ENCODE measurements at regions not wholly inside any gene's neighbourhood (a gene's known extent, or its start where the extent isn't known, plus 50 kb on each side); places are given as distances from the start of the nearest gene placed in this dataset.
"Not testable (repeated sequence)": the region's sequence is repeated elsewhere in the genome, so short reads cannot be mapped to it uniquely, and the experiment has no call there.

- Mint-ChIP-seq H3K36me3 (ENCODE audit: low read depth) (no peaks in the 10 kb centered on the region), H3K4me3 (no peak overlapping the region), H3K9me3 (no peaks in the 10 kb centered on the region), H3K4me1 (ENCODE audit: low read depth) (no peaks in the 10 kb centered on the region), H3K27me3 (ENCODE audit: low read depth) (no peaks in the 10 kb centered on the region), H3K27ac (no peak overlapping the region)
- no peak for DNase-seq (ENCODE audit: low spot score)
Measured at GRCh38 chr10:130970341-130971122, 341.0 kb downstream of the TCERG1L start.

GRCh38 chr10:130971123-130971435 is 340.4 kb downstream of the TCERG1L start:
- Mint-ChIP-seq H3K9me3 (no peaks in the 10 kb centered on the region), H3K4me3 (no peak overlapping the region), H3K27me3 (ENCODE audit: low read depth) (no peaks in the 10 kb centered on the region), H3K27ac (no peak overlapping the region), H3K4me1 (ENCODE audit: low read depth) (no peaks in the 10 kb centered on the region), H3K36me3 (ENCODE audit: low read depth) (no peaks in the 10 kb centered on the region)
- DNase-seq (ENCODE audit: low spot score): no peak

- Mint-ChIP-seq H3K36me3 (ENCODE audit: low read depth) (no peaks in the 10 kb centered on the region), H3K9me3 (no peaks in the 10 kb centered on the region), H3K4me1 (ENCODE audit: low read depth) (no peaks in the 10 kb centered on the region), H3K27me3 (ENCODE audit: low read depth) (no peaks in the 10 kb centered on the region), H3K4me3 (no peak overlapping the region), H3K27ac (no peak overlapping the region)
- DNase-seq (ENCODE audit: low spot score): no peak
Measured at GRCh38 chr10:130973127-130973839, 338.2 kb downstream of the TCERG1L start.

GRCh38 chr10:130974166-130974565 is 337.4 kb downstream of the TCERG1L start:
- no peaks in the 10 kb centered on the region for H3K9me3 Mint-ChIP-seq
- H3K36me3 Mint-ChIP-seq (ENCODE audit: low read depth): no peaks in the 10 kb centered on the region
- no peaks in the 10 kb centered on the region for H3K4me1 Mint-ChIP-seq (ENCODE audit: low read depth)
- H3K27me3 Mint-ChIP-seq (ENCODE audit: low read depth): no peaks in the 10 kb centered on the region
- no peak for DNase-seq (ENCODE audit: low spot score)
- no peak overlapping the region for H3K4me3 Mint-ChIP-seq
- no peak overlapping the region for H3K27ac Mint-ChIP-seq

- not testable (repeated sequence) for H3K27me3 Mint-ChIP-seq (ENCODE audit: low read depth); H3K36me3 Mint-ChIP-seq (ENCODE audit: low read depth); H3K4me3 Mint-ChIP-seq; H3K9me3 Mint-ChIP-seq; H3K27ac Mint-ChIP-seq; DNase-seq (ENCODE audit: low spot score); H3K4me1 Mint-ChIP-seq (ENCODE audit: low read depth)
Measured at GRCh38 chr10:130975351-130975750, 336.2 kb downstream of the TCERG1L start.

GRCh38 chr10:130982802-130983201 is 328.7 kb downstream of the TCERG1L start:
- Mint-ChIP-seq H3K36me3 (ENCODE audit: low read depth) (no peaks in the 10 kb centered on the region), H3K4me1 (ENCODE audit: low read depth) (no peaks in the 10 kb centered on the region), H3K27me3 (ENCODE audit: low read depth) (no peaks in the 10 kb centered on the region), H3K4me3 (no peak overlapping the region), H3K9me3 (peaks cover 10% of the 10 kb centered on the region), H3K27ac (no peak overlapping the region)
- DNase-seq (ENCODE audit: low spot score): no peak

- Mint-ChIP-seq H3K4me1 (ENCODE audit: low read depth) (no peaks in the 10 kb centered on the region), H3K36me3 (ENCODE audit: low read depth) (no peaks in the 10 kb centered on the region), H3K27ac (no peak overlapping the region), H3K4me3 (no peak overlapping the region), H3K9me3 (peaks cover 10% of the 10 kb centered on the region), H3K27me3 (ENCODE audit: low read depth) (no peaks in the 10 kb centered on the region)
- no peak for DNase-seq (ENCODE audit: low spot score)
Measured at GRCh38 chr10:130983749-130984148, 327.8 kb downstream of the TCERG1L start.

- H3K27me3 Mint-ChIP-seq (ENCODE audit: low read depth): no peaks in the 10 kb centered on the region
- H3K36me3 Mint-ChIP-seq (ENCODE audit: low read depth): no peaks in the 10 kb centered on the region
- no peaks in the 10 kb centered on the region for H3K4me1 Mint-ChIP-seq (ENCODE audit: low read depth)
- DNase-seq (ENCODE audit: low spot score): no peak
- no peak overlapping the region for H3K4me3 Mint-ChIP-seq
- H3K9me3 Mint-ChIP-seq: peaks cover 10% of the 10 kb centered on the region
- no peak overlapping the region for H3K27ac Mint-ChIP-seq
Measured at GRCh38 chr10:130984686-130985085, 326.8 kb downstream of the TCERG1L start.

- Mint-ChIP-seq H3K36me3 (ENCODE audit: low read depth) (no peaks in the 10 kb centered on the region), H3K4me3 (no peak overlapping the region)
Measured at GRCh38 chr10:130985158-130985753, 326.3 kb downstream of the TCERG1L start.

GRCh38 chr10:130986846-130987245 is 324.7 kb downstream of the TCERG1L start:
- Mint-ChIP-seq H3K4me3 (no peak overlapping the region), H3K27me3 (ENCODE audit: low read depth) (no peaks in the 10 kb centered on the region), H3K27ac (no peak overlapping the region), H3K9me3 (peaks cover 10% of the 10 kb centered on the region), H3K36me3 (ENCODE audit: low read depth) (no peaks in the 10 kb centered on the region), H3K4me1 (ENCODE audit: low read depth) (no peaks in the 10 kb centered on the region)
- no peak for DNase-seq (ENCODE audit: low spot score)

More at GRCh38 chr10:130985158-130985753, 326.3 kb downstream of the TCERG1L start:
- Mint-ChIP-seq H3K27me3 (ENCODE audit: low read depth) (no peaks in the 10 kb centered on the region), H3K9me3 (peaks cover 10% of the 10 kb centered on the region), H3K4me1 (ENCODE audit: low read depth) (no peaks in the 10 kb centered on the region), H3K27ac (no peak overlapping the region)
- no peak for DNase-seq (ENCODE audit: low spot score)

GRCh38 chr10:130987401-130987800 is 324.1 kb downstream of the TCERG1L start:
- Mint-ChIP-seq H3K4me3 (no peak overlapping the region), H3K4me1 (ENCODE audit: low read depth) (no peaks in the 10 kb centered on the region), H3K36me3 (ENCODE audit: low read depth) (no peaks in the 10 kb centered on the region), H3K27ac (no peak overlapping the region), H3K27me3 (ENCODE audit: low read depth) (no peaks in the 10 kb centered on the region), H3K9me3 (peaks cover 9% of the 10 kb centered on the region)
- no peak for DNase-seq (ENCODE audit: low spot score)

GRCh38 chr10:130989670-130990232 is 321.8 kb downstream of the TCERG1L start:
- H3K4me3 Mint-ChIP-seq: no peak overlapping the region
- H3K27me3 Mint-ChIP-seq (ENCODE audit: low read depth): no peaks in the 10 kb centered on the region
- H3K36me3 Mint-ChIP-seq (ENCODE audit: low read depth): no peaks in the 10 kb centered on the region
- H3K9me3 Mint-ChIP-seq: no peaks in the 10 kb centered on the region
- no peak overlapping the region for H3K27ac Mint-ChIP-seq
- DNase-seq (ENCODE audit: low spot score): no peak
- H3K4me1 Mint-ChIP-seq (ENCODE audit: low read depth): no peaks in the 10 kb centered on the region

GRCh38 chr10:130990486-130990885 is 321.0 kb downstream of the TCERG1L start:
- Mint-ChIP-seq H3K27ac (no peak overlapping the region), H3K27me3 (ENCODE audit: low read depth) (no peaks in the 10 kb centered on the region), H3K4me1 (ENCODE audit: low read depth) (no peaks in the 10 kb centered on the region), H3K9me3 (no peaks in the 10 kb centered on the region), H3K36me3 (ENCODE audit: low read depth) (no peaks in the 10 kb centered on the region), H3K4me3 (no peak overlapping the region)
- no peak for DNase-seq (ENCODE audit: low spot score)

GRCh38 chr10:130992802-130993523 is 318.6 kb downstream of the TCERG1L start:
- Mint-ChIP-seq H3K36me3 (ENCODE audit: low read depth) (no peaks in the 10 kb centered on the region), H3K4me3 (no peak overlapping the region), H3K27ac (no peak overlapping the region), H3K4me1 (ENCODE audit: low read depth) (no peaks in the 10 kb centered on the region), H3K9me3 (no peaks in the 10 kb centered on the region), H3K27me3 (ENCODE audit: low read depth) (no peaks in the 10 kb centered on the region)
- DNase-seq (ENCODE audit: low spot score): no peak
